IMR-90 (cell line): ENCODE measurements at regions not wholly inside any gene's neighbourhood (a gene's known extent, or its start where the extent isn't known, plus 50 kb on each side); places are given as distances from the start of the nearest gene placed in this dataset.

Experiments used
- ATAC-seq: fragments of 200-7000 bp; cut with Tn5 transposase; 2 replicates; pipeline ENCODE4 v1.9.1; 2020; ENCODE audit warnings: low read depth, mild to moderate bottlenecking, moderate library complexity
- BruUV-seq: library from RNA; stranded (reverse); fragments of 400-500 nt; replicated peaks from 2 replicates; lab custom pipeline; 2021; lab: Mats Ljungman, UMichigan
- CTCF ChIA-PET: fragments of 300-600 bp; formaldehyde crosslinking; extraction: SDS; loops from one replicate; lab custom pipeline; 2021; ENCODE audit warnings: antibody characterized with exemption; lab: Yijun Ruan, JAX
- POLR2A ChIA-PET: fragments of 300-600 bp; sonication (Branson Sonifier 250); formaldehyde crosslinking; loops from one replicate; lab custom pipeline; 2022; ENCODE audit warnings: antibody characterized with exemption; ENCODE audit not compliant: unreplicated experiment; lab: Charles Lee
- DNase-seq: peaks from one replicate; pipeline ENCODE4 v3.0.0; 2013
- H2AFZ ChIP-seq: replicated peaks from 2 replicates; pipeline ENCODE3; 2013; ENCODE audit warnings: low read length, mild to moderate bottlenecking; ENCODE audit not compliant: poor library complexity
- H2AK5ac ChIP-seq: 2 replicates; pipeline ENCODE4 v1.6.1; 2013; ENCODE audit warnings: low read depth, low read length, inconsistent platforms
- H2AK9ac ChIP-seq: replicated peaks from 2 replicates; pipeline ENCODE3; 2013; ENCODE audit warnings: mild to moderate bottlenecking, low read depth, low read length, moderate library complexity; ENCODE audit not compliant: poor library complexity
- H2BK120ac ChIP-seq: 2 replicates; pipeline ENCODE4 v1.6.1; 2013; ENCODE audit warnings: low read depth, low read length, inconsistent platforms
- H2BK15ac ChIP-seq: 3 replicates; pipeline ENCODE4 v1.6.1; 2013; ENCODE audit warnings: low read depth, low read length, inconsistent platforms
- H2BK20ac ChIP-seq: 2 replicates; pipeline ENCODE4 v1.6.1; 2013; ENCODE audit warnings: low read depth, mild to moderate bottlenecking, inconsistent platforms, low read length, moderate library complexity
- H2BK5ac ChIP-seq: 2 replicates; pipeline ENCODE4 v1.6.1; 2013; ENCODE audit warnings: mild to moderate bottlenecking, low read depth, low read length, inconsistent platforms; ENCODE audit not compliant: poor library complexity, severe bottlenecking
- H3K14ac ChIP-seq: replicated peaks from 2 replicates; pipeline ENCODE4 v1.6.1; 2013; ENCODE audit warnings: low read depth, low read length, inconsistent platforms
- H3K18ac ChIP-seq: 2 replicates; pipeline ENCODE4 v1.6.1; 2013; ENCODE audit warnings: low read depth, low read length, control low read depth
- H3K23ac ChIP-seq: 2 replicates; pipeline ENCODE4 v1.6.1; 2013; ENCODE audit warnings: low read depth, low read length, inconsistent platforms
- H3K27ac ChIP-seq: 2 replicates; pipeline ENCODE4 v1.5.1; 2013; ENCODE audit warnings: mild to moderate bottlenecking, control low read depth, low read length; ENCODE audit not compliant: insufficient read depth
- H3K27me3 ChIP-seq: 2 replicates; pipeline ENCODE4 v1.6.1; 2013; ENCODE audit warnings: low read length; ENCODE audit not compliant: control insufficient read depth, insufficient read depth
- H3K36me3 ChIP-seq: 2 replicates; pipeline ENCODE4 v1.6.1; 2013; ENCODE audit warnings: low read length, mixed read lengths; ENCODE audit not compliant: control insufficient read depth, insufficient read depth
- H3K4ac ChIP-seq: 2 replicates; pipeline ENCODE4 v1.6.1; 2013; ENCODE audit warnings: low read depth, low read length, inconsistent platforms
- H3K4me1 ChIP-seq: 2 replicates; pipeline ENCODE4 v1.6.1; 2013; ENCODE audit warnings: low read length, mixed read lengths; ENCODE audit not compliant: control insufficient read depth, insufficient read depth
- H3K4me2 ChIP-seq: 2 replicates; pipeline ENCODE4 v1.6.1; 2013; ENCODE audit warnings: low read depth, mild to moderate bottlenecking, control low read depth, low read length, moderate library complexity
- H3K4me3 ChIP-seq: 2 replicates; pipeline ENCODE4 v1.5.1; 2013; ENCODE audit warnings: low read depth, mild to moderate bottlenecking, control low read depth, low read length, moderate library complexity; ENCODE audit not compliant: insufficient read depth
- H3K56ac ChIP-seq: 2 replicates; pipeline ENCODE4 v1.6.1; 2013; ENCODE audit warnings: low read length, inconsistent platforms; ENCODE audit not compliant: insufficient read depth; ENCODE audit errors: extremely low read depth
- H3K79me1 ChIP-seq, 2 experiments: 2 replicates each; pipeline ENCODE4 v1.6.1; 2013; ENCODE audit warnings: low read length in 2 of 2, inconsistent platforms in 1 of 2, low read depth in 1 of 2
- H3K9ac ChIP-seq: 2 replicates; pipeline ENCODE4 v1.6.1; 2013; ENCODE audit warnings: low read depth, low read length, control low read depth
- H3K9me1 ChIP-seq: 2 replicates; pipeline ENCODE4 v1.6.1; 2013; ENCODE audit warnings: low read length, inconsistent platforms; ENCODE audit not compliant: insufficient read depth
- H3K9me3 ChIP-seq: 2 replicates; pipeline ENCODE4 v1.6.1; 2013; ENCODE audit warnings: low read length; ENCODE audit not compliant: control insufficient read depth, insufficient read depth
- H4K20me1 ChIP-seq: 2 replicates; pipeline ENCODE4 v1.6.1; 2013; ENCODE audit warnings: low read length, inconsistent platforms; ENCODE audit not compliant: insufficient read depth
- H4K5ac ChIP-seq: 2 replicates; pipeline ENCODE4 v1.6.1; 2013; ENCODE audit warnings: mild to moderate bottlenecking, low read depth, low read length, control low read depth
- H4K8ac ChIP-seq, 2 experiments: 2 replicates each; pipeline ENCODE4 v1.6.1; 2013; ENCODE audit warnings: low read depth in 2 of 2, low read length in 2 of 2, control low read depth in 1 of 2, inconsistent platforms in 1 of 2
- H4K91ac ChIP-seq: 2 replicates; pipeline ENCODE4 v1.6.1; 2013; ENCODE audit warnings: low read depth, low read length, inconsistent platforms; ENCODE audit not compliant: insufficient read depth
- FOS ChIP-seq: fragments of 150-350 bp; IDR thresholded peaks from 2 replicates; pipeline ENCODE4 v1.6.1; 2016; ENCODE audit warnings: low read depth, low read length
- WGBS, 2 experiments: methylation state at CpG; one replicate each; pipeline versions ENCODE4 v1.1.5 to v1.1.7; 2013; ENCODE audit warnings: missing lambda C conversion rate in 2 of 2; ENCODE audit not compliant: insufficient read length in 1 of 2; ENCODE audit errors: extremely low coverage in 2 of 2; 5-methylcytosine and 5-hydroxymethylcytosine counted together
- dilution Hi-C: fragments of 300-500 bp; cut with HindIII; formaldehyde crosslinking; loops from one replicate; pipeline ENCODE4 v1.14.3; 2018; ENCODE audit warnings: low sequenced_read_pairs; ENCODE audit not compliant: unreplicated experiment
- in situ Hi-C: fragments of 300-500 bp; cut with MboI; formaldehyde crosslinking; loops from 3 replicates; pipeline ENCODE4 v1.14.3; 2019; ENCODE audit warnings: low sequenced_read_pairs, inconsistent platforms, mixed read lengths
- intact Hi-C: fragments of 100-400 bp; cut with micrococcal nuclease; formaldehyde crosslinking; loops from 2 replicates; pipeline ENCODE4 v1.10.0; 2022

DNA sequence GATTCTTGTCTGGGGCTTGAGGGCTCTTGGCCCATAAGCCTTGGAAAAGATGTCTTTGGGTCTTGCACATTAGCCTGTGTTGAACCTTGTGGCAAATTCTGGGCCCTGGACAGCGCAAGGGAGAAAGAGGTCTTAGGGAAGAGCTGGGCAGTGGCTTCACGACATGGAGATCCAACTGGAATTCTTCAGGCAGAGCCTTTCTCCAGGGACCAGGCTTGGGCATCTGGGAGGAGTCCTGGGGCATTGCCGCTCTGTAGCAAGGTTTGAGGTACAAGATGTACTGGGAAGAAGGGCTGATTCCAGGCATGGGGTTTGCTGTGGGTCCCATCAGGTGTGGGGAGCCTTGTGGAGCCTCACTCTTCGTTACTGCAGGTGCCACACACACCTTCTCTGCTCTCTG, 104.0 kb upstream of the ACTRT1 start:
- no peak overlapping the region for H2BK20ac ChIP-seq
- H3K23ac ChIP-seq: no peak overlapping the region
- H4K91ac ChIP-seq: no peak overlapping the region
- no peak overlapping the region for H3K9ac ChIP-seq
- H3K4ac ChIP-seq: no peak overlapping the region
- ATAC-seq (no peak), DNase-seq (no peak)
- no peak overlapping the region for H4K8ac ChIP-seq
- H3K9me3 ChIP-seq: peaks cover 4% of the 10 kb centered on the region; the same call in 1 of the 2 replicates
- H2BK5ac ChIP-seq: no peak overlapping the region
- H3K14ac ChIP-seq: no peak overlapping the region
- no peak overlapping the region for H3K18ac ChIP-seq
- CTCF ChIA-PET: no interaction called here
- no peaks in the 10 kb centered on the region for H3K27me3 ChIP-seq
- BruUV-seq: no TSS peak
- intact Hi-C loops (no loop called here), dilution Hi-C loops (no loop called here), in situ Hi-C loops (no loop called here)
- H2AK5ac ChIP-seq: no peak overlapping the region
- no peak overlapping the region for H4K5ac ChIP-seq
- no peak overlapping the region for H2BK15ac ChIP-seq
- no peak overlapping the region for H3K56ac ChIP-seq
- POLR2A ChIA-PET: no interaction called here
- 17% methylated on average over 1 of the region's 4 CpGs; no CpG with 5 or more reads in 1 of the 2 experiments for WGBS, 2 experiments
- H3K4me1 ChIP-seq: no peaks in the 10 kb centered on the region
- no peak overlapping the region for H2AFZ ChIP-seq
- no peak for TF ChIP-seq FOS
- H3K27ac ChIP-seq: no peak overlapping the region
- no peak overlapping the region for H3K4me3 ChIP-seq
- no peak overlapping the region for H2BK120ac ChIP-seq
- H2AK9ac ChIP-seq: no peak overlapping the region
- no peaks in the 10 kb centered on the region for H3K36me3 ChIP-seq
- no peaks in the 10 kb centered on the region for H3K79me1 ChIP-seq
- no peak overlapping the region for H3K4me2 ChIP-seq
- H3K9me1 ChIP-seq: no peaks in the 10 kb centered on the region
- H4K20me1 ChIP-seq: no peaks in the 10 kb centered on the region
